BJ (cell line): ENCODE measurements at regions not wholly inside any gene's neighbourhood (a gene's known extent, or its start where the extent isn't known, plus 50 kb on each side); places are given as distances from the start of the nearest gene placed in this dataset.
"Not testable (repeated sequence)": the region's sequence is repeated elsewhere in the genome, so short reads cannot be mapped to it uniquely, and the experiment has no call there.

Experiments used
- CTCF ChIA-PET: fragments of 350-600 bp; formaldehyde crosslinking; extraction: SDS; loops from one replicate; lab custom pipeline; 2021; ENCODE audit warnings: antibody characterized with exemption, inconsistent platforms; lab: Yijun Ruan, JAX
- POLR2A ChIA-PET: fragments of 300-600 bp; sonication (Branson Sonifier 250); formaldehyde crosslinking; extraction: SDS; loops from one replicate; lab custom pipeline; 2021; ENCODE audit warnings: antibody characterized with exemption; lab: Charles Lee
- DNase-seq: peaks from one replicate; pipeline ENCODE4 v3.0.0-alpha.2; 2011; ENCODE audit warnings: low read depth
- H3K27me3 ChIP-seq: 2 replicates; pipeline ENCODE4 v1.6.0; 2011; ENCODE audit warnings: low read length; ENCODE audit not compliant: control insufficient read depth, insufficient read depth
- H3K36me3 ChIP-seq: 2 replicates; pipeline ENCODE4 v1.5.1; 2011; ENCODE audit warnings: low read length; ENCODE audit not compliant: control insufficient read depth, insufficient read depth
- H3K4me3 ChIP-seq: 2 replicates; pipeline ENCODE4 v1.5.1; 2011; ENCODE audit warnings: low read depth, mild to moderate bottlenecking, control low read depth, low read length
- CTCF ChIP-seq: IDR thresholded peaks from 2 replicates; pipeline ENCODE4 v1.5.1; 2011; ENCODE audit warnings: low read depth, mild to moderate bottlenecking, control low read depth, inconsistent platforms, low read length, moderate library complexity; ENCODE audit not compliant: insufficient read depth

DNA sequence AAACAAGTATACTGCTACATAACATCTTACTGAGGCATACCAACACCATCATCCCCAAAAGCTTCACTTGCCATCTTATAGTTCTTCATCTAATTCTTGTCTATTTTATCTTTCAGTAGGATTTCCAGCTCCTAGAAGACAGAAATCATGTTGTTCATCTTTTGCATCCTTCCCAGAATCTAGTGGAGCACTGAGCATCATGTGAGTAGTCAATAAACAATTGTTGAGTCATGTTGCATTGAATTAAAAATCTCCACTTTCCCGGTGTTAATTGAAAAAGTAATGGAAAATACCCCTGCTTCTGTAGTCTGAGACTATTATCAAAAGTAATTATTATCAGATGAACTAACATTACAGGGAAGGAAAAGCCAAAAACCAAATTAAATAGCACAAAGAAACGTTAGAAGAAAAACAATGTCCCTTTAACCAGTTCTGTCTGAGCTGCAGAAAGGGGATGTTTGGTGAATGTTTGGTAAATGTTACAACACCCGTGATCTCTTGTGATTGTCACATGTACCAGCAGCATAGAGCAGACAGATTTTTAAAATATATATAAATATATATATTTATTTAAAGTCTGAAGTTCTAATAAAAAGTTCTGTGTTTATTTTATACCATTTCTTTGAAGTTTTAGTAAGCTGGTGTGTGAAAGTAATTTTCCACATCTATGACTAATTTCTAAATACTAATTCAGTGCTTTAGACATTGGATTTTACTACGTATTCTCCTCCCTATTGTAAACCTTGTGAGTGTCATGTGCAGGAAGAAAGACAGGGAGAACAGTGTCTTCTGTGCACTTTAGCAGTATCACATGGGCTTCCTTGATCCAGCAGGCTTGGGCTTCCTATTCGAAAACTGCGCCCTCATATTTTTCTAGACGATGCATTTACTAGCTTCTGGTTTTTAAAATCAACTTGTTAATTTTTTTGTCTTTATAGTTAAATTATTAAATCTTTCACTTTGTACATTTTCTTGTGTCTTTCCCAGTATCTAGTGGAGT, 85.6 kb downstream of the RAP2B start:
- DNase-seq = no peak
- CTCF ChIA-PET = interaction anchor here (1.3 kb wide), 1 partner anchor 9 kb away, joined by 4 read pairs; no protein-coding TSS in a partner anchor
- POLR2A ChIA-PET = interaction anchor here (0.5 to 1.0 kb wide), 3 partner anchors 8 to 422 kb away, joined by 4 to 17 read pairs (median 4); no protein-coding TSS in a partner anchor
- TF ChIP-seq CTCF = no peak
- Histone ChIP-seq H3K36me3 (no peaks in the 10 kb centered on the region), H3K27me3 (no peaks in the 10 kb centered on the region), H3K4me3 (no peak overlapping the region)

DNA sequence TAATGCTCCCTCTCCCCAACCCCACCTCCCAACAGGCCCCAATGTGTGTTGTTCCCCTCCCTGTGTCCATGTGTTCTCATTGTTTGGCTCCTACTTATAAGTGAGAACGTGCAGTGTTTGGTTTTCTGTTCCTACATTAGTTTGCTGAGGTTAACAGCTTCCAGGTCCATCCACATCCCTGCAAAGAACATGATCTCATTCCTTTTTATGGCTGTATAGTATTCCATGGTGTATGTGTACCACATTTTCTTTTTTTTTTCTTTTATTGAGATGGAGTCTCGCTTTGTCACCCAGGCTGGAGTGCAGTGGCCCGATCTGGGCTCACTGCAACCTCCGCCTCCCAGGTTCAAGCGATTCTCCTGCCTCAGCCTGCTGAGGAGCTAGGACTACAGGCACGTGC, 86.8 kb downstream of the RAP2B start:
- DNase-seq, POLR2A ChIA-PET, H3K27me3 ChIP-seq, CTCF ChIA-PET, H3K36me3 ChIP-seq, H3K4me3 ChIP-seq: not testable (repeated sequence)

DNA sequence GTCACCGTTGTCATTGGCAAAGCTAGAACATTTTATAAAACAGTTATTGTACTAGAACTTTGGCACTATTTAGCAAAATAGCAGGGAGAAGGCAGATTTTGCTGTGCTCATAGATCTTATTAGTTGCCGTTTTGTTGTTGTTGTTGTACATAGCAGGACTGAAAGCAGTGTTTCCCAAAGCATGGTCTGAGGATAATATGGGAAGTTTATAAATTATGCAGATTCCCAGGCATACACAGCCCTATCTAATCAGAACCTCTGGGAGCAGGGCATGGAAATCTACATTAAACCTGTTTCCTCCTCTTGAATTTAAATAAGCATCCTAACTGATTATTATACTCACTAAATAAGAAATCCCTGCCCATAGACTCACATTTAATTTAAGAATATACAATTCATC, 87.9 kb downstream of the RAP2B start:
- TF ChIP-seq CTCF = no peak
- no peak for DNase-seq
- POLR2A ChIA-PET = no interaction called here
- CTCF ChIA-PET = no interaction called here
- H3K27me3 ChIP-seq = no peaks in the 10 kb centered on the region
- no peak overlapping the region for H3K4me3 ChIP-seq
- H3K36me3 ChIP-seq = no peaks in the 10 kb centered on the region

GRCh38 chr3:153250446-153250845, 88.4 kb downstream of the RAP2B start:
- ChIA-PET POLR2A (no interaction called here), CTCF (interaction anchor here (0.9 kb wide), 1 partner anchor 13 kb away, joined by 3 read pairs; no protein-coding TSS in a partner anchor)
- Histone ChIP-seq H3K36me3 (no peaks in the 10 kb centered on the region), H3K27me3 (no peaks in the 10 kb centered on the region), H3K4me3 (no peak overlapping the region)
- DNase-seq = no peak
- TF ChIP-seq CTCF = no peak

DNA sequence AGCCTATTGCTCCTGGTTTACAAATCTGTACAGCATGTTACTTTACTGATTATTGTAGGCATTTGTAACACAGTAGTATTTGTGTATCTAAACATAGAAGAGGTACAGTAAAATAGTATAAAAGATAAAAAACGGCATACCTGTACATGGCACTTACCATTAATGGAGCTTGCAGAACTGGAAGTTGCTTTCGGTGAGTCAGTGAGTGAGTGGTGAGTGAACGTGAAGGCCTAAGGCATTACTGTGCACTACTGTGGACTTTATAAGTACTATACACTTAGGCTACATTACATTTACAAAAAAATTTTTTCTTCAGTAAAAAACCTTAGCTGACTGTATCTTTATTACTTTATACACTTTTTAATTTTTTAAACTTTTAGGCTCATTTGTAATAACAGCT, 90.9 kb downstream of the RAP2B start:
- H3K27me3 ChIP-seq = no peaks in the 10 kb centered on the region
- H3K36me3 ChIP-seq = no peaks in the 10 kb centered on the region
- no peak for TF ChIP-seq CTCF
- ChIA-PET POLR2A (no interaction called here), CTCF (interaction anchor here (0.6 to 1.0 kb wide), 4 partner anchors 10 to 337 kb away, joined by 3 to 4 read pairs (median 4); no protein-coding TSS in a partner anchor)
- DNase-seq = no peak
- H3K4me3 ChIP-seq = no peak overlapping the region
